ENCODE measurements at regions not wholly inside any gene's neighbourhood (a gene's known extent, or its start where the extent isn't known, plus 50 kb on each side); places are given as distances from the start of the nearest gene placed in this dataset.

DNA sequence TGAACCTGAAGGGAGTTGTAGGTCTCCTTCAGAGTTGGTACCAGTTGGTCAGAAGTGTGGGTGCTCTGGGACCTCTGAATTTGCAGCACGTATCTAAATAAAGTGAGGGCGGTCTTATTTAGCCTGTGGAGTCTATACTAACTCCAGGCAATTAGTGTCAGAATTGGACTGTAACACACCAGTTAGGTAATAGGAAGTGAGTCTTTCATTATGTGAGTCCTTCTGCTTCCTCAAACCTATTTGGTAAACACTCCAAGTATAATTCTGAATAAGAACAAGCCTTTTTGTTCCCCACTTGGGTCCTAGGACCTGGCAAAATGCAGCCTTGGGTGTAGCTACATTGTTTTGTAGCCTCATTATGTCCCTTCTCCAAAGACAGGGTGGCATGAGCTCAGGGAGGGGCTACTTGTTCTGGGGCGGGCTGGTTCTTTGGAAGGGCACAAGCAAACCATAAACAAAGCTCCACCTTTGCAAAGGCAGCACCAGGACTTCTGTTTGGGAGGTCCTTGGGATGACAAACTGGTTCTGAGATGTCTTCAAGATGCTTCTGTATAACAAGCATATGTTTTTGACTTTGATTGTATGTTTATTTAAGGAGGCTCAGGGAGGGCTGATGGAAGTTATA lies 418.0 kb downstream of the ZNF536 start:
- TF ChIP-seq, protein P1, sequence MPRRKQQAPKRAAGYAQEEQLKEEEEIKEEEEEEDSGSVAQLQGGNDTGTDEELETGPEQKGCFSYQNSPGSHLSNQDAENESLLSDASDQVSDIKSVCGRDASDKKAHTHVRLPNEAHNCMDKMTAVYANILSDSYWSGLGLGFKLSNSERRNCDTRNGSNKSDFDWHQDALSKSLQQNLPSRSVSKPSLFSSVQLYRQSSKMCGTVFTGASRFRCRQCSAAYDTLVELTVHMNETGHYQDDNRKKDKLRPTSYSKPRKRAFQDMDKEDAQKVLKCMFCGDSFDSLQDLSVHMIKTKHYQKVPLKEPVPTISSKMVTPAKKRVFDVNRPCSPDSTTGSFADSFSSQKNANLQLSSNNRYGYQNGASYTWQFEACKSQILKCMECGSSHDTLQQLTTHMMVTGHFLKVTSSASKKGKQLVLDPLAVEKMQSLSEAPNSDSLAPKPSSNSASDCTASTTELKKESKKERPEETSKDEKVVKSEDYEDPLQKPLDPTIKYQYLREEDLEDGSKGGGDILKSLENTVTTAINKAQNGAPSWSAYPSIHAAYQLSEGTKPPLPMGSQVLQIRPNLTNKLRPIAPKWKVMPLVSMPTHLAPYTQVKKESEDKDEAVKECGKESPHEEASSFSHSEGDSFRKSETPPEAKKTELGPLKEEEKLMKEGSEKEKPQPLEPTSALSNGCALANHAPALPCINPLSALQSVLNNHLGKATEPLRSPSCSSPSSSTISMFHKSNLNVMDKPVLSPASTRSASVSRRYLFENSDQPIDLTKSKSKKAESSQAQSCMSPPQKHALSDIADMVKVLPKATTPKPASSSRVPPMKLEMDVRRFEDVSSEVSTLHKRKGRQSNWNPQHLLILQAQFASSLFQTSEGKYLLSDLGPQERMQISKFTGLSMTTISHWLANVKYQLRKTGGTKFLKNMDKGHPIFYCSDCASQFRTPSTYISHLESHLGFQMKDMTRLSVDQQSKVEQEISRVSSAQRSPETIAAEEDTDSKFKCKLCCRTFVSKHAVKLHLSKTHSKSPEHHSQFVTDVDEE (CRISPR knock-in tag; IDR thresholded peaks at IDR 0.05) = no peak
- no peak for TF ChIP-seq TOX (CRISPR knock-in tag; IDR thresholded peaks at IDR 0.05; ENCODE audit: borderline replicate concordance)
- TF ChIP-seq, protein P2, sequence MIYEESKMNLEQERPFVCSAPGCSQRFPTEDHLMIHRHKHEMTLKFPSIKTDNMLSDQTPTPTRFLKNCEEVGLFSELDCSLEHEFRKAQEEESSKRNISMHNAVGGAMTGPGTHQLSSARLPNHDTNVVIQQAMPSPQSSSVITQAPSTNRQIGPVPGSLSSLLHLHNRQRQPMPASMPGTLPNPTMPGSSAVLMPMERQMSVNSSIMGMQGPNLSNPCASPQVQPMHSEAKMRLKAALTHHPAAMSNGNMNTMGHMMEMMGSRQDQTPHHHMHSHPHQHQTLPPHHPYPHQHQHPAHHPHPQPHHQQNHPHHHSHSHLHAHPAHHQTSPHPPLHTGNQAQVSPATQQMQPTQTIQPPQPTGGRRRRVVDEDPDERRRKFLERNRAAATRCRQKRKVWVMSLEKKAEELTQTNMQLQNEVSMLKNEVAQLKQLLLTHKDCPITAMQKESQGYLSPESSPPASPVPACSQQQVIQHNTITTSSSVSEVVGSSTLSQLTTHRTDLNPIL (CRISPR knock-in tag; IDR thresholded peaks at IDR 0.05; ENCODE audit: low read depth) = no peak
- no peak for TF ChIP-seq OSR1 (CRISPR knock-in tag; IDR thresholded peaks at IDR 0.05)
- ATAC-seq = no peak

DNA sequence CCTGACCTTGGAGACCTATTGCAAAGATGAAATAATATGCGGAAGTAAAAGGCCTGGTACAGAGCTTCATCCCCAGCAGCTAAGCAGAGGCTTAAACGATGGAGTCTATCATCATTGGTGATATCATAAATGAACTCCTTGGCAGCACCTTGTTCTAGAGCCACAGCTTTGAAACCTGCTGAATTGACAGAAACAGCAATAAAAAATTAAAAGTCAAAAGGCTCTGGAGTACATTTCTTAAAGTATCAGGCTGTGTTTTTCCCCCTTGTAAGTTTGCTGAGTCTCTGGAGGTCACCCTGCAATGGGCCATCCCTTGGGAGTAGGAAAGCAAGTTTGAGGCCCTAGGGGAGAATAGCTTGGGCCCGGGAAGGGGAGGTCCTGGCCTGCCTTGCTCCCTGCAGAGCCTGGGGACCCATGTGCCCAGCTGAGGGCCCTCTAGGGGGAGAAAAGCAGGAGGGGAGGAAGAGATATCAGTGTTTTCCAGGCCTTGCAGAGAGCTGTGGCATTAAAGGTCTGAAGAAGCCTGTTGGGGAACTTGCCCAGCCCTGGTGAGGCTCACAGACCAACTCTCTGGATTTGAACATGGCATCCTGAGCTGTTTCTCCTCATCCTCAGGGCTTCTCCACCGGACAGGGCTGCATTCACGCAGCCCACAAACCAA lies 416.1 kb downstream of the ZNF536 start:
- TF ChIP-seq ZFP3 (CRISPR knock-in tag; IDR thresholded peaks at IDR 0.05) = no peak
- no peak for TF ChIP-seq GLIS3 (CRISPR knock-in tag; IDR thresholded peaks at IDR 0.05)
- TF ChIP-seq TCF4 (CRISPR knock-in tag; IDR thresholded peaks at IDR 0.05; ENCODE audit: borderline replicate concordance) = no peak
- no peak for TF ChIP-seq SNAI2 (CRISPR knock-in tag; IDR thresholded peaks at IDR 0.05)
- no peak for TF ChIP-seq TOX (CRISPR knock-in tag; IDR thresholded peaks at IDR 0.05; ENCODE audit: borderline replicate concordance)
- no peak for TF ChIP-seq ZNF565 (CRISPR knock-in tag; conservative IDR thresholded peaks at IDR 0.05; ENCODE audit: low read depth)
- no peak for TF ChIP-seq ESRRG (CRISPR knock-in tag; IDR thresholded peaks at IDR 0.05)
- TF ChIP-seq OSR1 (CRISPR knock-in tag; IDR thresholded peaks at IDR 0.05) = no peak
- TF ChIP-seq ZNF8 (CRISPR knock-in tag; IDR thresholded peaks at IDR 0.05) = no peak
- no peak for TF ChIP-seq ARNTL (CRISPR knock-in tag; IDR thresholded peaks at IDR 0.05; ENCODE audit: borderline replicate concordance, low read depth)
- no peak for TF ChIP-seq ZNF70 (CRISPR knock-in tag; IDR thresholded peaks at IDR 0.05)
- no peak for TF ChIP-seq PPARA (CRISPR knock-in tag; IDR thresholded peaks at IDR 0.05; ENCODE audit: borderline replicate concordance)
- TF ChIP-seq, protein P1 (CRISPR knock-in tag; IDR thresholded peaks at IDR 0.05) = no peak
- no peak for TF ChIP-seq ZC3H10 (CRISPR knock-in tag; IDR thresholded peaks at IDR 0.05)
- TF ChIP-seq, protein P3, sequence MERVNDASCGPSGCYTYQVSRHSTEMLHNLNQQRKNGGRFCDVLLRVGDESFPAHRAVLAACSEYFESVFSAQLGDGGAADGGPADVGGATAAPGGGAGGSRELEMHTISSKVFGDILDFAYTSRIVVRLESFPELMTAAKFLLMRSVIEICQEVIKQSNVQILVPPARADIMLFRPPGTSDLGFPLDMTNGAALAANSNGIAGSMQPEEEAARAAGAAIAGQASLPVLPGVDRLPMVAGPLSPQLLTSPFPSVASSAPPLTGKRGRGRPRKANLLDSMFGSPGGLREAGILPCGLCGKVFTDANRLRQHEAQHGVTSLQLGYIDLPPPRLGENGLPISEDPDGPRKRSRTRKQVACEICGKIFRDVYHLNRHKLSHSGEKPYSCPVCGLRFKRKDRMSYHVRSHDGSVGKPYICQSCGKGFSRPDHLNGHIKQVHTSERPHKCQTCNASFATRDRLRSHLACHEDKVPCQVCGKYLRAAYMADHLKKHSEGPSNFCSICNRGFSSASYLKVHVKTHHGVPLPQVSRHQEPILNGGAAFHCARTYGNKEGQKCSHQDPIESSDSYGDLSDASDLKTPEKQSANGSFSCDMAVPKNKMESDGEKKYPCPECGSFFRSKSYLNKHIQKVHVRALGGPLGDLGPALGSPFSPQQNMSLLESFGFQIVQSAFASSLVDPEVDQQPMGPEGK (CRISPR knock-in tag; IDR thresholded peaks at IDR 0.05; ENCODE audit: borderline replicate concordance) = no peak
- ATAC-seq = no peak

DNA sequence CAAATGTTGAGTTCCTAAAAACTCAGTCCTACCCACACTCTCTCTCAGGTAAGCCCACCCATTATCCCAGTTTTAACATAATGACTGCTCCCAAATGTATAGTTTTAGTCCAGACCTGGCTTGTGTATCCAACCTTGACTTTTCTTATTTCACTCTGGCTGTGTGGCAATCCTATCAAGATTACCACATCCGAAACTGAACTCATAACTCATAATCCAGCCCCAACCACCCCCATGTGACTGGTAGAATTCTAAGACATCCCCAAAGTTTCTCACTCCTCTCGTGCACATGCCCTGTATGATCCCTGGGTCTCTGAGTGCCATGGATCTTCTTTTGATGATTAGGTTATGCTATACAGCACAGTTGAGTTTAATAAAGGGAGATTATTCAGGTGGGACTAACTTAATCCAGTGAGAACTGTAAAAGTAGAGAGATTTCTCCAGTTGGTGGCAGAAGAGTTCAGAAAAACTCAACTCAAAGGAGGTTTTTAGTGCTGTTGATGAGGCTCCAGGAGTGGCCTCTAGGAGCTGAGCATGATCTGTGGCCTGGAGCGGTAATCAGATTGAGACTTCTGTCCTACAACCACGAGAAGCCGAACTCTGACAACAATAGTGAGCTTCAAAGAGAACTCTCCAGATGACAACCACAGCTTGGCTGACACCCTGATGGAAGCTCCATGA lies 413.4 kb downstream of the ZNF536 start:
- TF ChIP-seq, protein P4, sequence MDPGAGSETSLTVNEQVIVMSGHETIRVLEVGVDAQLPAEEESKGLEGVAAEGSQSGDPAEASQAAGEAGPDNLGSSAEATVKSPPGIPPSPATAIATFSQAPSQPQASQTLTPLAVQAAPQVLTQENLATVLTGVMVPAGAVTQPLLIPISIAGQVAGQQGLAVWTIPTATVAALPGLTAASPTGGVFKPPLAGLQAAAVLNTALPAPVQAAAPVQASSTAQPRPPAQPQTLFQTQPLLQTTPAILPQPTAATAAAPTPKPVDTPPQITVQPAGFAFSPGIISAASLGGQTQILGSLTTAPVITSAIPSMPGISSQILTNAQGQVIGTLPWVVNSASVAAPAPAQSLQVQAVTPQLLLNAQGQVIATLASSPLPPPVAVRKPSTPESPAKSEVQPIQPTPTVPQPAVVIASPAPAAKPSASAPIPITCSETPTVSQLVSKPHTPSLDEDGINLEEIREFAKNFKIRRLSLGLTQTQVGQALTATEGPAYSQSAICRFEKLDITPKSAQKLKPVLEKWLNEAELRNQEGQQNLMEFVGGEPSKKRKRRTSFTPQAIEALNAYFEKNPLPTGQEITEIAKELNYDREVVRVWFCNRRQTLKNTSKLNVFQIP (CRISPR knock-in tag; IDR thresholded peaks at IDR 0.05; ENCODE audit: borderline replicate concordance, low read depth) = no peak
- no peak for TF ChIP-seq ISL1 (CRISPR knock-in tag; IDR thresholded peaks at IDR 0.05)
- no peak for TF ChIP-seq RARB (CRISPR knock-in tag; IDR thresholded peaks at IDR 0.05)
- TF ChIP-seq ZNF565 (CRISPR knock-in tag; conservative IDR thresholded peaks at IDR 0.05; ENCODE audit: low read depth) = no peak
- TF ChIP-seq, protein P2 (CRISPR knock-in tag; IDR thresholded peaks at IDR 0.05; ENCODE audit: low read depth) = no peak
- no peak for TF ChIP-seq CSDC2 (CRISPR knock-in tag; IDR thresholded peaks at IDR 0.05)
- no peak for TF ChIP-seq ZC3H10 (CRISPR knock-in tag; IDR thresholded peaks at IDR 0.05)
- TF ChIP-seq, protein P1 (CRISPR knock-in tag; IDR thresholded peaks at IDR 0.05) = no peak
- no peak for TF ChIP-seq ESRRG (CRISPR knock-in tag; IDR thresholded peaks at IDR 0.05)
- no peak for TF ChIP-seq TCF4 (CRISPR knock-in tag; IDR thresholded peaks at IDR 0.05; ENCODE audit: borderline replicate concordance)
- no peak for TF ChIP-seq PPARA (CRISPR knock-in tag; IDR thresholded peaks at IDR 0.05; ENCODE audit: borderline replicate concordance)
- no peak for ATAC-seq

All from SK-N-SH treated with all-trans-retinoic acid at 6 μM for 48 hours (cell line).